HEK293T (cell line): ENCODE measurements at regions not wholly inside any gene's neighbourhood (a gene's known extent, or its start where the extent isn't known, plus 50 kb on each side); places are given as distances from the start of the nearest gene placed in this dataset.
"Not testable (repeated sequence)": the region's sequence is repeated elsewhere in the genome, so short reads cannot be mapped to it uniquely, and the experiment has no call there.

Source experiments
- CTCF ChIA-PET: fragments of 350-600 bp; formaldehyde crosslinking; extraction: SDS; loops from one replicate; lab custom pipeline; 2021; ENCODE audit warnings: antibody characterized with exemption, inconsistent platforms; lab: Yijun Ruan, JAX
- POLR2A ChIA-PET: fragments of 350-600 bp; formaldehyde crosslinking; extraction: SDS; loops from one replicate; lab custom pipeline; 2020; ENCODE audit warnings: antibody characterized with exemption, inconsistent platforms; lab: Yijun Ruan, JAX
- DNase-seq: peaks from one replicate; pipeline ENCODE4 v3.0.0; 2012; ENCODE audit warnings: mixed read lengths; ENCODE audit errors: extremely low spot score
- ARNT ChIP-seq: fragments of 450-650 bp; IDR thresholded peaks from 2 replicates; pipeline ENCODE4 v1.6.1; 2017; ENCODE audit warnings: mild to moderate bottlenecking
- BHLHE40 ChIP-seq: fragments of 450-650 bp; IDR thresholded peaks from 2 replicates; pipeline ENCODE4 v1.6.1; 2016; ENCODE audit warnings: mild to moderate bottlenecking, moderate library complexity, borderline replicate concordance
- CTBP1 ChIP-seq: fragments of 450-650 bp; IDR thresholded peaks from 2 replicates; pipeline ENCODE4 v1.6.1; 2016; ENCODE audit warnings: borderline replicate concordance
- ELF4 ChIP-seq: fragments of 450-650 bp; IDR thresholded peaks from 2 replicates; pipeline ENCODE4 v1.6.1; 2017; ENCODE audit warnings: antibody characterized with exemption
- FOXA1 ChIP-seq: fragments of 450-650 bp; IDR thresholded peaks from 2 replicates; pipeline ENCODE4 v1.6.1; 2016; ENCODE audit warnings: mild to moderate bottlenecking
- FOXK2 ChIP-seq: fragments of 450-650 bp; IDR thresholded peaks from 2 replicates; pipeline ENCODE4 v1.6.1; 2016; ENCODE audit warnings: mild to moderate bottlenecking
- FOXM1 ChIP-seq: fragments of 450-650 bp; IDR thresholded peaks from 2 replicates; pipeline ENCODE4 v1.6.1; 2017; ENCODE audit warnings: mild to moderate bottlenecking, borderline replicate concordance
- HDGF ChIP-seq: fragments of 450-650 bp; IDR thresholded peaks from 2 replicates; pipeline ENCODE4 v1.6.1; 2017; ENCODE audit warnings: antibody characterized with exemption, borderline replicate concordance
- L3MBTL2 ChIP-seq: fragments of 450-650 bp; conservative IDR thresholded peaks from 2 replicates; pipeline ENCODE4 v1.6.1; 2016; ENCODE audit warnings: mild to moderate bottlenecking
- LEF1 ChIP-seq: fragments of 450-650 bp; IDR thresholded peaks from 2 replicates; pipeline ENCODE4 v1.6.1; 2017; ENCODE audit warnings: mild to moderate bottlenecking, borderline replicate concordance
- NFRKB ChIP-seq: fragments of 450-650 bp; IDR thresholded peaks from 2 replicates; pipeline ENCODE4 v1.6.1; 2016; ENCODE audit warnings: mild to moderate bottlenecking, moderate library complexity
- SP1 ChIP-seq: fragments of 450-650 bp; IDR thresholded peaks from 2 replicates; pipeline ENCODE4 v1.6.1; 2017
- SUZ12 ChIP-seq: fragments of 450-650 bp; IDR thresholded peaks from 2 replicates; pipeline ENCODE4 v1.6.1; 2016; ENCODE audit warnings: mild to moderate bottlenecking
- TARDBP ChIP-seq: fragments of 450-650 bp; IDR thresholded peaks from 2 replicates; pipeline ENCODE4 v1.6.1; 2016
- ZNF384 ChIP-seq: fragments of 450-650 bp; IDR thresholded peaks from 2 replicates; pipeline ENCODE4 v1.6.1; 2016
- TF ChIP-seq, protein P1 (sequence below): fragments of 450-650 bp; IDR thresholded peaks from 2 replicates; pipeline ENCODE4 v1.6.1; 2016

DNA sequence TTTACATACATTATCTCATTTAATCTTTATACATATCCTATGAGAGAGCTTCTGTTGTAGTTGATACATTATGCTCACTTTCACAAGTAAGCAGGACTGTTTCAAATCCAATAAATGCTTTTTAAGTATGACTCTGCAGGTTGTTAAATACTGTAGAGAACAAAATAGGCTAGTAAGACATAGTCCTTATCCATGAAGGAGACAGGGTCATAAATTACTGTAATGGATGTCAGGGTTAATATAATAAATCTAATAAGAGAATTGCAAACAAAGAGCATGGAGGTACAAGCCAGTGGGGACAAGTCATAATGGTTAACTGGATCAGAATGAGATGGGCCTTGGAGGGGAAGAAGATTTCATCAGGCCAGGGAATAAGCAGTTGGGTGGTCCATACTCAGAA lies 303.8 kb upstream of the RGS6 start:
- CTCF ChIA-PET: interaction anchor here (0.5 kb wide), 1 partner anchor 12 kb away, joined by 5 read pairs; no protein-coding TSS in a partner anchor
- POLR2A ChIA-PET: no interaction called here
- DNase-seq: no peak

GRCh38 chr14:71629250-71629649 lies 303.0 kb upstream of the RGS6 start:
- DNase-seq: no peak
- no peak for TF ChIP-seq FOXM1
- no peak for TF ChIP-seq LEF1
- TF ChIP-seq L3MBTL2: no peak
- no peak for TF ChIP-seq ARNT
- TF ChIP-seq ELF4: no peak
- TF ChIP-seq TARDBP: no peak
- no peak for TF ChIP-seq FOXA1
- no peak for TF ChIP-seq SUZ12
- no peak for TF ChIP-seq SP1
- TF ChIP-seq HDGF: no peak
- TF ChIP-seq, protein P1, sequence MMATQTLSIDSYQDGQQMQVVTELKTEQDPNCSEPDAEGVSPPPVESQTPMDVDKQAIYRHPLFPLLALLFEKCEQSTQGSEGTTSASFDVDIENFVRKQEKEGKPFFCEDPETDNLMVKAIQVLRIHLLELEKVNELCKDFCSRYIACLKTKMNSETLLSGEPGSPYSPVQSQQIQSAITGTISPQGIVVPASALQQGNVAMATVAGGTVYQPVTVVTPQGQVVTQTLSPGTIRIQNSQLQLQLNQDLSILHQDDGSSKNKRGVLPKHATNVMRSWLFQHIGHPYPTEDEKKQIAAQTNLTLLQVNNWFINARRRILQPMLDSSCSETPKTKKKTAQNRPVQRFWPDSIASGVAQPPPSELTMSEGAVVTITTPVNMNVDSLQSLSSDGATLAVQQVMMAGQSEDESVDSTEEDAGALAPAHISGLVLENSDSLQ: no peak
- TF ChIP-seq ZNF384: no peak
- TF ChIP-seq BHLHE40: no peak
- no peak for TF ChIP-seq FOXK2
- no peak for TF ChIP-seq NFRKB
- POLR2A ChIA-PET: no interaction called here
- CTCF ChIA-PET: no interaction called here

More for the DNA sequence above, 303.8 kb upstream of the RGS6 start:
- TF ChIP-seq HDGF: no peak
- TF ChIP-seq, protein P1: peak; percentile 93

GRCh38 chr14:71629765-71630492 lies 302.3 kb upstream of the RGS6 start:
- ChIA-PET CTCF (interaction anchor here (0.7 kb wide), 1 partner anchor 25 kb away, joined by 4 read pairs; no protein-coding TSS in a partner anchor), POLR2A (no interaction called here)
- DNase-seq: no peak
- TF ChIP-seq LEF1 (no peak), HDGF (no peak), CTBP1 (no peak)

GRCh38 chr14:71631030-71631429 lies 301.2 kb upstream of the RGS6 start:
- POLR2A ChIA-PET, CTCF ChIA-PET, DNase-seq: not testable (repeated sequence)

GRCh38 chr14:71632440-71632946 lies 299.7 kb upstream of the RGS6 start:
- ChIA-PET POLR2A (no interaction called here), CTCF (no interaction called here)
- DNase-seq: no peak
- TF ChIP-seq CTBP1: no peak
- TF ChIP-seq ZNF384: no peak
- no peak for TF ChIP-seq TARDBP
- no peak for TF ChIP-seq SUZ12
- no peak for TF ChIP-seq LEF1
- TF ChIP-seq L3MBTL2: no peak
- no peak for TF ChIP-seq FOXM1
- TF ChIP-seq ELF4: no peak
- TF ChIP-seq BHLHE40: no peak
- no peak for TF ChIP-seq FOXA1

- ChIA-PET CTCF (no interaction called here), POLR2A (no interaction called here)
- DNase-seq: no peak
- no peak for TF ChIP-seq LEF1
- no peak for TF ChIP-seq HDGF
- no peak for TF ChIP-seq FOXM1
- TF ChIP-seq ELF4: no peak
- TF ChIP-seq TARDBP: no peak
- no peak for TF ChIP-seq SP1
- TF ChIP-seq, protein P1: no peak
- TF ChIP-seq CTBP1: no peak
- TF ChIP-seq NFRKB: no peak
- no peak for TF ChIP-seq BHLHE40
- no peak for TF ChIP-seq L3MBTL2
- TF ChIP-seq SUZ12: no peak
- TF ChIP-seq ZNF384: no peak
- no peak for TF ChIP-seq FOXK2
- TF ChIP-seq ARNT: no peak
- TF ChIP-seq FOXA1: no peak
These were observed 296.2 kb upstream of the RGS6 start for GRCh38 chr14:71636076-71636475.
